GF-D8 (cell line): ENCODE measurements at regions not wholly inside any gene's neighbourhood (a gene's known extent, or its start where the extent isn't known, plus 50 kb on each side); places are given as distances from the start of the nearest gene placed in this dataset.

Experiments used
- DNase-seq: peaks from one replicate; lab custom pipeline; 2025; lab: John Stamatoyannopoulos, UW

DNA sequence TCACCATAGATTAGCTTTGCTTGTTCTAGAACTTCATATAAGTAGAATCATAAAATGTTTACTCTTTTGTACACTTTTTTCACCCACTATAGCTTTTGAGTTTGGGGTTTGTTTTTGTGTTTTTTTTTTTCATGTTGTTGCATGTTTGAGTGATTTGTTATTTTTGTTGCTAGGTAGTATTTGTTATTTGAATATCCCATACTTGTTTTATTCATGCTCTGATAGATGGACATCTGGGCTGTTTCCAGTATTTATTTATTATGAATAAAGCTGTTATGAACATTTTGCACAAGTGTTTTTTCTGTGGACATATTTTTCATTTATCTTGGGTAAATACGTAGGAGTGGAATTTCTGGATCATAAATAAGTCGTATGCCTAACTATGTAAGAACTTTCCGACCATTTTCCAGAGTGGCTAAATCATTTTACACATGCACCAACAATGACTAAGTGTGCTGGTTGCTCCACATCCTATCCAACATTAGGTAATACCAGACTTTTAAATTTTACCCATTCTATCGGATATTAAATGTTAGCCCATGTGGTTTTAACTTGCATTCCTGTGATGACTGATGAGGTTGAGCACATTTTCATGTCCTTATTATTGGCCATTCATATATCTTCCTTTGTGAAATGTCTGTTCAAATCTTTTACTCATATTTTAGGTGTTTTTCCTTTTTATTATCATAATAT, 69.1 kb upstream of the NR4A3 start:
- no peak for DNase-seq

- DNase-seq = no peak
Observed at GRCh38 chr9:99753436-99753835, 68.2 kb upstream of the NR4A3 start.

DNA sequence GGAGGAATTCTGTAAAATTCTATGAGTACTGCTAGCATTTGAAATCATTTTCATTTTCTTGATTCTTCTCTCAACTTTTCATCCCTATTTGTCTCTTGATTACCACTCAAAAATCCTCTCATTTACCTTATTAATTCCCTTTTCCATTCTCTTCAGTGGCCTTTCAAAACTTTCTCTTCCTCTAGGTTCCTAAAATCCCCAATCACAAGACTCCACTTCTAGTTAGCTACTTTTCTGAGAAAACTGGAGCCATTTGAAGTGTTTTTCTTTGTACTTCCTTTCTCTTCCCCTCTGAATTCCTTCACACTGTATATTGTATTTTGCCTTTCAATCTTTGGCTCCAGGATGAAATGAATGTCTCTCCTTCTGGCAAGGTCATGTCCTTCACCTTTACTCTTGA, 61.3 kb upstream of the NR4A3 start:
- DNase-seq = no peak

DNA sequence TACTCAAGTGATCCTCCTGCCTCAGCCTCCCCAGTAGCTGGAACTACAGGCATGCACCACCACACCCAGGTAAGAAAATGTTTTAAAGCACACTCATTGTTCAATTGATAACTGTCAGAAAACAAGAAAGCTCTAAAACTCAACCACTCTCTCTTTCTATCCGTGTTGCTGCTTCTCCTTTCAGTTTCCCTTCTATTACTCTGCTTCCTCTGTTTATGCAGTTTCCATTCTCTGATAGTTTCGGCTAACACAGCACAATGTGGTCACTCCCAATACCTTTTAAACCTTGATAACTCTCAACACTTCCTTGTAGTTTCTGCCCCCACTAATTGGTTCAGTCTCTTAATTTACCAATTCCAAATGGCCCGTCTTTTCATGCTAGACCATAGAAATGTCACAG, 59.2 kb upstream of the NR4A3 start:
- no peak for DNase-seq
